ENCODE measurements at regions not wholly inside any gene's neighbourhood (a gene's known extent, or its start where the extent isn't known, plus 50 kb on each side); places are given as distances from the start of the nearest gene placed in this dataset.

DNA sequence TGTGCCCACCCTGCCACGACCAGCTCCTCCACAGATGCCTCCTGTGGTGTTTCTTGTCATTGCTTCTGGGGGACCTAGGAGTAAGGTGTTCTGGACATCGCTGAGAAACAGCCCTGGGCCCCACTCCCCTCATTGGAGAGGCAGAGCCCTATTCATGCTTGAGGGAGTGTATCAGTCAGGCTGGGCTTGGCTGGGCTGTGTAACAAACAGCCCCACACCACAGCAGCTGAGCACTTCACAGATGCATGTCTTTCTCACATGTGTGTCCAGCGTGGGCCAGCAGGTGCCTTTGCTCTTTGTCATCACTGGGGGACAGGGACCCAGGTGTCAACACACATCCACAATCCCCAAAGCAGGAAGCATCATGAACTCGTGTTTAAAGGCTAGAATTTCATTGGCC, 65.1 kb upstream of the FBRSL1 start:
- no peak for DNase-seq (ENCODE audit: low spot score)

DNA sequence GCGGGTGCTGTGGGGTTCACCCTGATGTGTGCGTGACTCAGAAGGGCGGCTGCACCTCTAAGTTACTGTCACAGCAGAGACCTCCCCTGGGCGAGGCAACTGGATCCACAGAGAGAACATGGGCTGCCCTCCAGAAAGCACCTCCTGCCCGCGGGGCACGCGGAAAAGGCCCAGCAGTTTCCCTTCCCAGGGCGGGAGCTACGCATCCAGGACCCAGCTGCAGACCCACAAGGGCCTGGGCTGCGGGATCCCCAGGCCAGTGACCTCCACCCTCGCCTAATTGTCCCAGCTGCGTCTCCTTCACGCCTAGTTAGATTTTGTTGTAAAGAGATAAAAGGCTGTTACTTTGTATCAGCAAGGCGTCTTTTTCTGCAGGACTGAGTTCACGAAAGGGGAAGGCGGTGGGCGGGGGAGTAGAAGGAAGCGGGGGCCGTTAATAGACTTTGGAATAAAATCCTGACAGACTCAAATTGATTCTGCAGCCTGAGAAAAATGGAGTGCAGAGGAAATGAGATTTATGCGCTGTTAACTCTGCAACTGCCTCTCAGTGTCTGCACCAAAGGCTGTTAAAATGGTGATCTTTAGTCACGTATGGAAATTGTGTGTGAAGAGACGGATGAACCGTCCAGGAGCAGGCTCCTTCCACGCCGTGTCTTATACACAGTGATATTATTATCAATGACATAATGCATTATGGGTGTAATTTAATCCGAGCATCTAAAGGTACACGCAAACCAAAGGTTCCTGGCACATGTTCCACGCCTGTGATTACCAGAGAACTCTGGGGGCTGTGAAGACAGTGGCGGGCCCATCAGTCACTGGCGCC, 65.9 kb upstream of the FBRSL1 start:
- no peak for DNase-seq (ENCODE audit: low spot score)

DNA sequence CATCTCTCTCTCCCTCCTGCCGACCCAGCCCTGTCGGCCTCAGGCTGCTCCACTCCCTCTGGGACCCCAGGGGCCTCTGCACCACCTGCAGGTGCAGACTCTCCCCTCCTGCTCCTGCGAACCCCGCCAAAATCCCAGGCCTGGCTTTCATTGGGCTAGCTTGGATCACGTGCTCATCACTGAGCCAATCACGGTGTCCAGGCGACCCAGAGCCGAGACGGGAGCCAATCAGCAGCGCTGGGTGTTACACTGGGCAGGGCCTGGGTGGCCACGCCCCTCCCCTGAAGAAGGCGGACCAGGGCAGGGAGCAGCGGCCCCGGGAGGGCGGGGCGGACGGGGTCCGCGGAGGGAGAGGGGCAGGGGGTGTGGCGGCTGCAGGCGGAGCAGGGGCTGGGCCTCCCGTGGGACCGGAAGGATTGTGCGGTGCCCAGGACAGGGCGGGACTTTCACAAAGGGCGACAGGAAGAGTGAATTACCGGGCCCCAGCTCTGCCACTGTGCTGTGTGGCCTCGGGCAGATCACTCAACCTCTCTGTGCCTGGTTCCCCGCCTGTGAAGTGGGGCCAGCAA, 66.6 kb upstream of the FBRSL1 start:
- DNase-seq (ENCODE audit: low spot score), result no peak

DNA sequence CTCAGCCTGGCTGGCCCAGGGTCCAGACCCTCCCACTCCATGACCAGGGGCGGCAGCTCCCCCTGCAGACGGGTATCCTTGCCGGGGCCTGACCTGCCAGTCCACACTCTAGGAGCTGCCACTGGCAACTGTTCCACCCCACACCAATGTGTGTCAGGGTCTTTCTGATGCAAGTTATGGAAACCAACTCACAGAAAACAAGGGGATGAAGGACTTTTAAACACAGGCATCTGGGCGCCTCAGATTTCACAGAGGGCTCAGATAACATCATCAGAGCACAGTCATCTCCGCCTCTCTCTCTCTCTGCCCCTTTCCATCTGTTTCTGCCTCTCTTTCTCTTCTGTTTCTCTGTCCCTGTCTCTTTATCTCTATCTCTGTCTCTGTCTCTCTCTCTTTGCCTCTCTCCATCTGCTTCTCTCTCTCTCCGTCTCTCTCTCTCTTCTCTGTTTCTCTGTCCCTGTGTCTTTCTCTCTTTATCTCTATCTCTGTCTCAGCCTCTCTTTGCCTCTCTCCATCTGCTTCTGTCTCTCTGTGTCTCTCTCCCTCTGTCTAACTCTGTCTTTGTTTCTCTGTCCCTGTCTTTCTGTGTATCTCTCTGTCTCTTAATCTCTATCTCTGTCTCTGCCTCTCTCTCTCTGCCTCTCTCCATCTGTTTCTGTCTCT, 67.4 kb upstream of the FBRSL1 start:
- DNase-seq (ENCODE audit: low spot score), result no peak

DNA sequence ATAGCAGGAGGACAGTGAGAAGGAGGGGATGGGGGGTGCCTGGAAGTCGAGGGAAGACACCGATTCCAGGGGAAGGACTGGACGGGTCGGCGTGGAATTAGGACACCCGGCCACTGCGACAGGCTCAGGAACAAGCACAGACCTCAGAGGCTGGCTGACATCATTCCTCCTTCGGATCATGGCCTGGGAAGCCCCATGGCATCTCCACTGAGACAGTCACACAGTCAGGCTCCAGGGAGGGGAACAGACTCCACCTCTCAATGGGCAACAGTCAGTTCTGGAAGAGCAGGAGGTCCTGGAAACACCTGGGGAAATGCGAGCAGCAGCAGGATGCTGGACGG, 67.9 kb upstream of the FBRSL1 start:
- no peak for DNase-seq (ENCODE audit: low spot score)

DNA sequence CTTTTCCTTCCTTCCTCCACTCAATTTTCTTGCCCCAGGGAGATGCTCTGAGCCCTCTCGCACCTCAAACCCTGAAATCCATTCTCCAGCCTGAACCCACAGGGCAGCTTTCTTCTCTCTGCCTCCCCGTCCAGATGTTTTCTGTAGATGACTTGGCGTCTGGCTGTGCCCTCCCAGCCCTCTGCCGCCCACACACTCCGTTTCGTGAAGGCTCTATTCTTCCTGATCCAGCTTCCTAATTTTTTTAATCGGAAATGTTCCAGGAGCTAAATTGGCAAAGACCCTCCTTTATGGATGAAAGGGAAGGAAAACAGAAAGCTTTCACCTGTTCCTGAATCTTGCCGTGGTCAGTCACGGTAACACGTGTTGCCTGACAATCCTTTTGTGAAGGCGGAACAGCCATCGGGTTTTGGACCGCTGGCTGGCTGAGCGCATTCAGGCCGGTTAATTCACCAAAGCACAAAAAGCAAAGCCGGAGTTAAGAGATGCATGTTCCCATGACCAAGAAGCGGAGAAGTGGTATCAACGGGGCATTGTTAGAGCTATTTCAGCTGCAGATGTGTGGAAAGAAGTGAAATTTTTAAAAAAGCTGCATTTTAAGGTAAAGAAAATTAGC, 70.2 kb upstream of the FBRSL1 start:
- no peak for DNase-seq (ENCODE audit: low spot score)

DNA sequence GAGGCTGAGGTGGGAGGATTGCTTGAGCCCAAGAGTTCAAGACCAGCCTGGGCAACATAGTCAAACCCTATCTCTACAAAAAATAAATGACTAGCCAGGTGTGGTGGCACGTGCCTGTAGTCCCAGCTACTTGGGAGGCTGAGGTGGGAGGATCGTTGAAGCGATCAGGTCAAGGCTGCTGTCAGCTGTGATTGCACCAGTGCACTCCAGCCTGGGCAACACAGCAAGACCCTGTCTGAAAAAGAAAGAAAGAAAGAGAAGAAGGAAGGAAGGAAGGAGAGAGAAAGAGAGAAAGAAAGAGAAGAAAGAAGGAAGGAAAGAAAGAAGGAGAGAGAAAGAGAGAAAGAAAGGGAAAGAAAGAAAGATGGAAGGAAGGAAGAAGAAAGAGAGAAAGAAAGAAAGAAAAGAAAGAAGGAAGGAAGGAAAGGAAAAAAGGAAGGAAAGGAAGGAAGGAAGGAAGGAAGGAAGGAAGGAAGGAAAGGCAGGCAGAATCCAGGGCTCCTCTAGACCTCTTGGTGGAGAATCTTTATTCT, 71.5 kb upstream of the FBRSL1 start:
- no peak for DNase-seq (ENCODE audit: low spot score)

DNA sequence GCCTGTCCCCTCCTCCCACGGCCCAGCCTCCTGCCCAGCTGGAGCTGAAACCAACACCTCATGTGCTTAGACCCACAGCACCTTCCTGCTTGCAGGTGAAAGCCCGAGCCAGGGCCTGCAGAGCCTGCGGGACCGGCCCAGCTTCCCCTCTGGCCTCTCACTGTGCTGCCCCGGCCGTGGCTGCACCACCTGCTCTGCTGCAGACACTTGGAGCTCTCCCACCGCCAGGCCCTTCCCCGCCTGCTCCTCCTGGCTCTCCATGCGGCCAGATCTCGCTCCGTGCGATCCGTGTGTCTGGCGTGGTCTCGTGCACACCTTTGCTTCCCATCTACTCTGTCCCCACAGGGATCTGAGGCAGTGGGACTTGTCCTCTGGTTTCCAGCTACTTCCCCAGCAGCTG, 72.2 kb upstream of the FBRSL1 start:
- no peak for DNase-seq (ENCODE audit: low spot score)

DNA sequence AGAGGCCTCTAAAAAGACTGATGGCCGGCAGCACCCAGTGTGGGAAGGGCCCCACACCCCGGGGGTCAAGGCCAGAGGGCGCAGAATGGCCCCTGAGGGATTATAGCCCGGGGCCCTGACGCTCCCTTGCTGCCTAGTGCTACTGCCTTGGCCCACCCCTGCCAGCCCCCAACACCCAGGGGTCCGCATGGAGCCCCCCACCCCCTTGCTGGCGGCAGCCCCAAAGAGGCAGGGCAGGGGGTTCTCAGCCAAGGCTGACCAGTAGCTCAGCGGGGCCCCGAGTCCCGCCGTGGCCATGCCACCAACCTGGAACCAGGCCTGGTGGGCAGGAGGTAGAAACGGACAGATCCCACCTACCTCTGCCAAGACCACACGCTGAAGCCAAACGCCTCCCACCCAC, 73.1 kb upstream of the FBRSL1 start:
- no peak for DNase-seq (ENCODE audit: low spot score)

DNA sequence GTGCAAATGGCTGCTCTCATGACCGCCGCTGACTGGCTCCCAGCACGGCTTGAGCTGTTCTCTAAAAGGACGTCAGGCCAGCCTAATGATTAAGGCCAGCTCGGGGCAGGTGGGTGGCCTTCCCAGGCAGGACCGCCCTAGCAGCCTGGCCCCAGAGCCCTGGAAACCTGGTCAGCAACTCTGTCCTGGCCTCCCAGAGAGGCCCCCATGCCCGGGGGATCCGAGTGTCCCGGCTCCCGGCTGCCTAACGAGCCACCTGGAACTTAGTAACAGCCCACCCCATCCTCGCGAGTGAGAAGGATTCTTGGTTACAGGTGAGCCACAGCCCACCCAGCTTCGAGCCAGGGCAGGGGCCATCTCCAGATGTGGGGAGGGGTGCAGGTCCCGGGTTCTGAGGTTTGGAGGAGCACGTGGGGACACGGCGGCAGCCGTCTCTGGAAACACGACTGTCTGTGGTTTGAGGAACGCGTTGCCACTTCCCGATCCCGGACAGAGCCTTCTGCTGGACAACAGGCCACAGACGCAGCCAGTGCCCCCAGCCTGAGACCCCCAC, 73.8 kb upstream of the FBRSL1 start:
- DNase-seq (ENCODE audit: low spot score), result no peak

DNA sequence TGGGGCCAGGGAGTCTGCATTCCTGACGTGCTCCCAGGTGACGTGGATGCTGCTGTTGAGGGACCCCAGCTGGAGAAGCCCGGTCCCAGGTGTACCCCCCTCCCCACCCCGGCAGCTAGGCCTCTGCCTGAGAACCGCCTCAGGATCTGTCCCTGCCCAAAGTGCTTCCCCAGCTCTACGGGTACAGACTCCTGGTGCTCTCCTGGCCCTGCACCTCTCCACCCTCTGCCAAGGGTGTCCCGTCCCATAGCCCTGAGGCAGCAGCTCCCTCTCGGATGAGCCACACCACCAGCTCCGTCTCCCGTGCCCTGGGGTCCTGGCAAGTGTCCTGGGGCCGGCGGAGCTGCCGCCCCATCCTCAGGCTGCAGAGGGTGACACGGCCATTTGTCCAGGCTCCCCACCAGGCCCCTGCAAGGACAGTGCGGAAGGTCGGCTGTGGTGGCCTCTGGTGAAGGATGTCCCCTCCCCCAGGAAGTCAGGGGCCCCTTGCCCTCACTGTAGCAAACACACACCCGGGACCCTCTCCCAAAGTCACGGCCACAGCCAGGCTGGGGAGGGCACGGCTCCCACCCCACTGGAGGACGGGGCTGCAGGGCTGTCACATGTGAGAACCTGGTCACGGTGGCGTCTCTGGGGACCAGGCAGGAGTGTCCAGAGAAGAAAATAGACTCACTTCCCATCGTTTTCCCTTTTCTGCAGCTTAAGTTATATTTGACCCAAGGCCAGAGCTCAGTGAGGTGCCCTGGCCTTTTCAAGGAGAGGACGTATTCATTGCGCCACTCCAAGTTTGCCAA, 74.4 kb upstream of the FBRSL1 start:
- no peak for DNase-seq (ENCODE audit: low spot score)

DNA sequence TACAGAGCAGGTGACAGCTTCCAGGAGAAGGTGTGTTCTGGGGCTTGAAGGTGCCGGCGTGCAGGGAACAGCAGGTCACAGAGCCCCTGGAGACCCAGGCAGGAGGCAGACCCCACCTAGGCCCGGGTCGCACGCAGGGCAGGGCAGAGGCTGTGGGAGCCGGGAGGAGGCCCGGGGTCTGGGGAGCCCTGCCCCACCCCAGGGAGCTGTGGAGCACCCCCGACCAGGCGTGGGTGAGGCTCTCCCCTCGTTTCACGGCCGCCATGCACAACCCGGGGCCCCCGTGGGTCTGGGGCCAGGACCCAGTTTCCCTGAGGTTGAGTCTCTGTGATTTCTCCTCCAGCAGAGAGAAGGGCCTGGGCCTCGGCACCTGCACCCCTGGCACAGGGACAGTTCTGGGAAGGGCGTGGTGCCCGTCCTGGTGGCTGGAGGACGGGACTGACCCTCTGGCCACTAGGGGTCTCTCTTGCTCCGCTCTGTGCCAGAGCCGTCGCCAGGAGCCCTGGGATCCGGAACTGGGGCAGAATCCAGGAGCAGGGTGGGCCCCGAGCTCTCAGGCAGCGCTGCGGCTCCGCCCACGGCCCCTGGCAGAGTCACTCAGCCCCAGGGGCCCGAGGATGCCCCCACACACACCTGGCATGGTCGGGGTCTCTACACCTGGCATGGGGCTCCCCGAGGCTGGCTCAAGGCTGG, 75.2 kb upstream of the FBRSL1 start:
- peak; percentile 72 for DNase-seq (ENCODE audit: low spot score)

DNA sequence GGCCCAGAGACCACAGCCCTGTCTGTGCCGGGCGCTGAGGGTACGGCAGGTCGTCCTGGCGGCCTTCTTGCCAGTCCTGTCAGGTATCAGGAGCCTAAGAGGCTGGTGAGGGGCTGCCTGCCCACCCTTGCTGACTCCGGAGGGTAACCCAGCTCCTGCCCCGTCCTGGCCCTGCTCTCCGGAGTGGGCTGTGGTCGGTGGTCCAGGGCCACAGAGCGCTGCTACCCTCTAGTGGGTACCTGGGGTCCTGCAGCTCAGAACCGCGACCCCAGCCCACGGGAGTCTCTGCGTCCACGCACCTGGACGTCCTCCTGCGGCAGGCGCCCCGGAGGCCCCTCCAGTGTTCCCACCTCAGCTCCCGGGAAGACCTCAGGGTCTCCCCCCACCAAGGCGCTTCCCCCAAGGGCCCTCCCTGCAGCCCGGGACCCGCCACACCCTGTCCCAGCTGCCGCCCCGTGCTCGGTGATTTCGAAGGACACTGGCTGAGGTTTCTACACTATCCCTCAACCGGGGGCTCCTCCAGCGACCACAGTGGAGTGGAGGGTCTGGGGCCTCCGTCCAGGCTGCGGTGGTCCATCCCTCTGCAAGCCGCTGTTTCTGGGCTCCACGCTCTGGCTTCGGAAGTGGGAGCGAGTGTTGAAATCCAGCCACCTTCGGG, 75.9 kb upstream of the FBRSL1 start:
- no peak for DNase-seq (ENCODE audit: low spot score)

DNA sequence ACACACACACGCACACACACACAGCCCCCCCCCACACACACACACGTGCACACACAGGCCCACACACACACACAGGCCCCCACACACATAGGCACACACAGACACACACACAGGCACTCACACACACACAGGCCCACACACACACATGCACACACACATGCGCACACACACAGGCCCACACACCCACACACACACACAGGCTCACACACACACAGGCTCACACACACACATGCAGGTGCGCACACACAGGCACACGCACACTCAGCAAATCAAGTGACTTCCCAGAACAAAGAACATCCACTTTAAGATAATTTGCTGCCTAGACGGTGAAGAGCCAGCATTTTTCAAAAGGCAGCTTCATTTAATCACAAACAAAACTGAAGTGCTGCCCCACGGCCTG, 78.5 kb upstream of the FBRSL1 start:
- no peak for DNase-seq (ENCODE audit: low spot score)

DNA sequence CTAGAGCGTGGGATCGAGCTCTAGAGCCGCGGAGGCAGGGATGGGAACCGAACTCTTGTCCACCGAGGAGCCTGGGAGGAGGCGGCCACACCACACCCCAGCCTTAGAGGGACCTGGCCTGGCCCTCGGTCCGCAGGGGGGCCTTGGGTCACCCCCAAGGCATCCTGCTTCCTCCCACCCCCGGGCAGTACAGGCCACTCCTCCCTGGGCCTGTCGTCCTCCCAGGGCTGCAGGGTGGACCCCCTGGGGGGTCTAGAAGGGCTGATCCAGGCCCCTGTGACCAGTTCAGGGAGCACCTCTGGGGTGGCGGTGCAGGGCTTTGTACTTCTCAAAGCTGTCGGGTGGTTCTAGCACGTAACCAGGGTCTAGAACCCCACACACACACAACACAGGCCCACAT, 79.1 kb upstream of the FBRSL1 start:
- no peak for DNase-seq (ENCODE audit: low spot score)

DNA sequence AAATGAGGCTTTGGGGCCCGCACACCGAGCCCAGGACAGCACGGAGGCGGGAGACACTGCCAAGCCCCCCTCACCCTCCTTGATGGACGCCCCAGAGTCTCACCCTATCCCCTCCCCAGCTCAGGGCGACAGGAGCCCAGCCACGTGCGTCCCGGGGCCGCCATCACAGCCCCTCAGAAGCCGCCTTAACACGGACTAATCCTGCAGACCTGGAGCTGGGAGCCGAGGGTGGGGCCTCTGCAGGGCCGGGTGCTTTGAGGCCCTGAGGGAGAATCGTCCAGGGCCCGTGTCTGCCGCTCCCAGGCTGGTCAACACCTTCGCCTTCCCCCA, 79.7 kb upstream of the FBRSL1 start:
- no peak for DNase-seq (ENCODE audit: low spot score)

DNA sequence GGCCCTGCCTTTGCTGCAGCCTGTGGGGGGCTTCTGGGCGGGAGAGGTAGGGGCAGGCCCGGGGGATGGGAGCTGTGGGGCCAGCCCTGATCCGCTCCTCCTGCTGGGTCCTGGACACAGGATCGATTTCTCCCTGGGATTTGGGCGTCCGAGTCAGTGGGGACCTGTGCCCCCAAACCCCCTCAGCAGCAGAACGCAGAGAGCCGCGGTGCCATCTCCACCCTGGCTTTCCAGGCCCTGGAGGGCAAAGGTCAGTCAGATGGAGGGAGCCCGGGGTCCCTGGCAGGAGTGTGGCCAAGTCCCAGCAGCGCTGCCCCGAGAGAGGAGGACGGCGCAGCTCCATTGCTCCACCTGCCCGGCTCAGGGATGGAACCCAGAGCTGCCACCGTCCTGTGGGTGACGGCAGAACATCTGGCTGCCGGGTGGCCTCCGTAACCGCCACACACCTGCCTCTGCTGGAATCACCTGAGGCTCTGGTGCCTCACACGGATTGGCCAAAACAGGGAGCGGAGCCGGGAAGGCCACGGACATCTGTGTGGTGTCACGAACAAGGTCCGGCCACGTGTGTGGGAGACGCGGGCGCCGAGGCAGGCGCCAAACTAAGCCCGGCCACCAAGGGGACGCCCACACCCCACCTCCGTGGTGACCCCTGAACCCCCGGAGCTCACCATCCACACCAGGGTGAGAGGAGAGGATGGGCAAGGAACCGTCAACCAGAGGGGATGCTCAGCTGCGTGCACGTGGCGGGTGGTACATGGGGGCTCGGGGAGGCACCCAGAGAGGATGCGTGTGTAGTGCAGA, 80.3 kb upstream of the FBRSL1 start:
- DNase-seq (ENCODE audit: low spot score), result no peak

DNA sequence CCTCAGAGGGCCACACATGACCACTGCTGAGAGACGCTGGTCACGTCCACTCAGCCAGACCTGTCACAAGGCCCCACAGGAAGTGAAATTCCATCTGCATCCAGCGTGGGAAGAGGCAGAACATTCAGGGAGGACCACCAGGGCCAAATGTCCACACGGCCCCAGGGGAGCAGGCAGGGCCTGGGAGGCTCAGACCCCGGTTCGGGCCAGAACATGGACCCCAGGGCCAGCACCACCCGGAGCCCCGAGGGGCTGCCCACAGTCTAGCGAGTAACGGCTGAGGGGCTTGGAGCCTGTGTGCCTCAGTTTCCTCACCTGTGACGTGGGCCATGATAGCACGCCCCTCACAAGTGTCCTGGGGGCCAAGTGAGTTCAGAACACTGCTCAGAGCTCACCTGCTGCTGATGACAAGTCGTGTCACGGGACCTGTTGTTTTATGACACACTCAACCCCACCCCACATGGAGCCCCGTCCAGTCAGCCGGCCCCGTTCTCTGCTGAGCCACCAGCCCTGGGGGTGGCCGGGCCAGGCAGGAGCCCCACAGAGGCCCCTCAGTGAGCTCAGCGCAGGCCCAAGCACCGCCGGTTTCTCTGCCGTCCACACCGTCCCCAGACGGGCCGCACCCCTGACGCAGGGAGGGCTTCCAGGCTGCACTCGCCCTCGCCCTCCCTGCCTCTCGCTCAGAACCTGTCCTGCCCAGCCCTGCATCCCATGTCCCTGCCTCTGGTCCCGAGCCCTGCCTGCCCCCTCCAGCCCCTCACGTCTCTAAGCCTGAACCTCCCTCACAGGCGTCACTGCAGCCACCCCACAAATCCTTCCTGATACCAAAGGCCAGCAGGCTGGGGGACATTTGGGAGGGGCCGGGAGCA, 79.5 kb upstream of the GALNT9 start:
- no peak for DNase-seq (ENCODE audit: low spot score)

DNA sequence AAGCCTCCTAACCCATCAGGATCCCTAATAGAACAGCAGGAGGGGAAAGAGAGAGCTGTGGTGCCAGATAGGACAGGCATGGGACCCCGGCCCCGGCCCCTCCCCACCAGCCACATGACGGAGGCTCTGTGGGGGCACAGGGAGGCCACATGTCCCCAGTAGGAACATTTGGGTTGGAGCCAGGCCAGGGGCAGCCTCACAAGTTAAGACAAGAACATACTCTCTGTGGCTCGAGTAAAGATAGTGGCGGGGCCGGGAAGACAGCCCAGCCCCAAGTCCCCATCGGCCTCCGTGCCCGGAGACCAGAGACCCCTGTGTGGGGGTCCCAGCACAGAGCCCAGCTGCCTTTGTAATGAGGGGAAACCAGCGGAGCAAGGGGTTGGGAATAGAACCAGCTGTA, 78.6 kb upstream of the GALNT9 start:
- DNase-seq (ENCODE audit: low spot score), result no peak

Measured in kidney capillary endothelial cell (primary cell).